Nephron progenitor cell (in vitro differentiated cells): ENCODE measurements at regions not wholly inside any gene's neighbourhood (a gene's known extent, or its start where the extent isn't known, plus 50 kb on each side); places are given as distances from the start of the nearest gene placed in this dataset.

Source experiments
- DNase-seq: peaks from one replicate; pipeline ENCODE4 v3.0.0; 2021
- H3K27ac Mint-ChIP-seq: 2 replicates; pipeline ENCODE4 v1.8.0; 2021; ENCODE audit warnings: mild to moderate bottlenecking, moderate library complexity, mixed read lengths
- H3K27me3 Mint-ChIP-seq: 2 replicates; pipeline ENCODE4 v1.8.0; 2021; ENCODE audit warnings: mild to moderate bottlenecking, low read depth, mixed read lengths; ENCODE audit not compliant: poor library complexity
- H3K36me3 Mint-ChIP-seq: 2 replicates; pipeline ENCODE4 v1.8.0; 2021; ENCODE audit warnings: low read depth, mixed read lengths
- H3K4me1 Mint-ChIP-seq: 2 replicates; pipeline ENCODE4 v1.8.0; 2021; ENCODE audit warnings: mixed read lengths
- H3K4me3 Mint-ChIP-seq: 2 replicates; pipeline ENCODE4 v1.8.0; 2021; ENCODE audit warnings: mild to moderate bottlenecking, moderate library complexity, mixed read lengths
- H3K9me3 Mint-ChIP-seq: 2 replicates; pipeline ENCODE4 v1.8.0; 2021; ENCODE audit warnings: mild to moderate bottlenecking, moderate library complexity, mixed read lengths
- TF ChIP-seq, protein P1 (sequence below): fragments of 200-600 bp; sonication (generic); IDR thresholded peaks from 2 replicates; pipeline ENCODE4 v1.5.0; 2021; ENCODE audit warnings: antibody characterized with exemption

DNA sequence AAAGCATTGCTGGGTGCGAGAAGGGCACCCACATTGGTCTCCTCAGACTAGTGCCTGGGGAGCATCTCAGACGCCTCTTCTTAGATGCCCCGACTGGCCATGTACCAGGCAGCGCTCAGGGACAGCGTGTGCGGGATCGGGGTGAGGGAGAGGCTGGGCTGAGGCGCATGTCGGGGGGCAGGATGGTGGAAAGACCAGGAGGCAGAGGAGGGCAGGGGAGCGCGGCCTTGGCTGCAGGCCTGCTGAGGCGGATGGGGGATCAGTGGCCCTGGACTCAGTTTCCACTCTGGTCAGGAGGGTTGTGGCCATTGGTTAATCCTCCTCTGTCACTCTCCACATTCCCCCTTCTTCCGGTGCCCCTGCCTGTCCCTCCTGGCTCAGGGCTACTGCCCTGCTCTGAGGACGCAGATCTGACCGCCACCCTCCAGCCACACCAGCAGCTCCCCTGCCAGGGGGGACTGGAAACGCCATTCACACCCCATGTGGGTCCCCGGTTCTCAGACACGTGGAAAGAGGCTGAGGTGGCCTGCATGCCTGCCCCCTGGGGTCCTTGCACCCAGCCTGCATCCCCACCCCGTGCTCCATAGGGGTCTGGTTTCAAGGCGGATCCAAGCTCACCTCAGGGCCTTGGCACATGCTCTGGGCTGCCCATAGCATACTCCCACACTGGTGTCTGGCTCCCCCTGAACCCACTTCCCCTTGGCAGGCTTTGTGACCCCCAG, 105.9 kb downstream of the CPZ start:
- Mint-ChIP-seq H3K4me1 (peaks cover 40% of the 10 kb centered on the region), H3K4me3 (no peak overlapping the region), H3K36me3 (no peaks in the 10 kb centered on the region), H3K27me3 (peaks cover 40% of the 10 kb centered on the region), H3K27ac (no peak overlapping the region), H3K9me3 (peaks cover 14% of the 10 kb centered on the region)
- DNase-seq, result no peak
- TF ChIP-seq, protein P1, sequence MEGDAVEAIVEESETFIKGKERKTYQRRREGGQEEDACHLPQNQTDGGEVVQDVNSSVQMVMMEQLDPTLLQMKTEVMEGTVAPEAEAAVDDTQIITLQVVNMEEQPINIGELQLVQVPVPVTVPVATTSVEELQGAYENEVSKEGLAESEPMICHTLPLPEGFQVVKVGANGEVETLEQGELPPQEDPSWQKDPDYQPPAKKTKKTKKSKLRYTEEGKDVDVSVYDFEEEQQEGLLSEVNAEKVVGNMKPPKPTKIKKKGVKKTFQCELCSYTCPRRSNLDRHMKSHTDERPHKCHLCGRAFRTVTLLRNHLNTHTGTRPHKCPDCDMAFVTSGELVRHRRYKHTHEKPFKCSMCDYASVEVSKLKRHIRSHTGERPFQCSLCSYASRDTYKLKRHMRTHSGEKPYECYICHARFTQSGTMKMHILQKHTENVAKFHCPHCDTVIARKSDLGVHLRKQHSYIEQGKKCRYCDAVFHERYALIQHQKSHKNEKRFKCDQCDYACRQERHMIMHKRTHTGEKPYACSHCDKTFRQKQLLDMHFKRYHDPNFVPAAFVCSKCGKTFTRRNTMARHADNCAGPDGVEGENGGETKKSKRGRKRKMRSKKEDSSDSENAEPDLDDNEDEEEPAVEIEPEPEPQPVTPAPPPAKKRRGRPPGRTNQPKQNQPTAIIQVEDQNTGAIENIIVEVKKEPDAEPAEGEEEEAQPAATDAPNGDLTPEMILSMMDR, result no peak

DNA sequence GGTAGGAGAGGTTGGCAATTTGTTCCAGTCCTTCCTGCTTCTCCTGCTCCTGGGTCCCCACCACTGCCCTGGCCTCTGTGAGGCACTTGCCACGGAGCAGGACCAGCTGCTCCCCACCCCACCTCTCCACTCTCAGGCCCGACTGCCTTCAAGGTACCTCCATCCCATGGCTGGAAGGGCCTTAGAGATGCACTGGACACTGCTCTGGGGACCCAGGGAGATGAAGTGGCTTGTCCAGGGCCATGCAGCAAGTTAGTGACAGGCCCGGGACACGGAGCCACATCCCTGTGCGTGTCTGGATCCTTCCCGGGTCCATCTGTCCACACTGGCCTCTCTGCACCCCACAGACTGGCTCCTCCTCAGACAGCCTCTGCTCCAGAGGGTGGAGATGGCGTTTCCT, 105.3 kb downstream of the CPZ start:
- Mint-ChIP-seq H3K4me3 (no peak overlapping the region), H3K4me1 (peaks cover 34% of the 10 kb centered on the region), H3K9me3 (peaks cover 19% of the 10 kb centered on the region), H3K27ac (no peak overlapping the region), H3K27me3 (peaks cover 47% of the 10 kb centered on the region), H3K36me3 (no peaks in the 10 kb centered on the region)
- no peak for DNase-seq
- TF ChIP-seq, protein P1, result no peak

DNA sequence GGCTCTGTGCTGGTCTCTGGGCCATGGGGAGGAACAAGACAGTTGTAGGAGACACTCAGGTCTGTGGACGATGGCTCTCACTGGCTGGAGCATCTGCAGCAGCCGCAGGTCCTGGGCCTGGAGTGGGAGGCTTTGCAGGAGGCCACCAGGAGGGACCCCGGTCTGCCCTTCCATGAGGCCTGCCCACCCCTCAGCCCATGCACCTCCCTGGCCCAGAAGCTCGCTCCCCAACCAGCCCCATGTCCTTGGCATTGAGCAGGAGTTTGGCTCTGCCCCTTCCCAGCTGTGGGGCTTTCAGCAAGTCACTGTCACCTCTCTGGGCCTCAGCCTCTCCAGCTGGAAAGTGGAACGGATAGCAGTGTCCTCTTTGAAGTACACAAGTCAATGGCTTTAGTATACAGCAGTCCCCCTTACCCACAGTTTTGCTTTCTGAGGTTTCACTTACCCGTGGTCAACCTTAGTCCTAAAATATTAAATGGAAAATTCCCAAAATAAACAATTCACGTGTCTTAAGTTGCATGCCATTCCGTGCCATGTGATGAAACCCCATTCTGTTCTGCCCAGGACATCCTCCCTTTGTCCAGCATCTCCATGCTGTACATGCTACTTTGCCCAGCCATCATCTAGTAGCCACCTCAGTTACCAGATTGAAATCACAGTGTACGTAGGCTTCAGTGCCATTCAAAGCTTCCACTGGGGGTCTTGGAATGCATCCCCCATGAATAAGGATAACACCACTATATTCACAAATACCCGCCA, 104.0 kb downstream of the CPZ start:
- peaks cover 20% of the 10 kb centered on the region for H3K9me3 Mint-ChIP-seq
- no peak for DNase-seq
- no peak overlapping the region for H3K27ac Mint-ChIP-seq
- no peaks in the 10 kb centered on the region for H3K36me3 Mint-ChIP-seq
- peaks cover 21% of the 10 kb centered on the region for H3K4me1 Mint-ChIP-seq
- H3K27me3 Mint-ChIP-seq, result peaks cover 48% of the 10 kb centered on the region
- TF ChIP-seq, protein P1, result no peak
- H3K4me3 Mint-ChIP-seq, result no peak overlapping the region

DNA sequence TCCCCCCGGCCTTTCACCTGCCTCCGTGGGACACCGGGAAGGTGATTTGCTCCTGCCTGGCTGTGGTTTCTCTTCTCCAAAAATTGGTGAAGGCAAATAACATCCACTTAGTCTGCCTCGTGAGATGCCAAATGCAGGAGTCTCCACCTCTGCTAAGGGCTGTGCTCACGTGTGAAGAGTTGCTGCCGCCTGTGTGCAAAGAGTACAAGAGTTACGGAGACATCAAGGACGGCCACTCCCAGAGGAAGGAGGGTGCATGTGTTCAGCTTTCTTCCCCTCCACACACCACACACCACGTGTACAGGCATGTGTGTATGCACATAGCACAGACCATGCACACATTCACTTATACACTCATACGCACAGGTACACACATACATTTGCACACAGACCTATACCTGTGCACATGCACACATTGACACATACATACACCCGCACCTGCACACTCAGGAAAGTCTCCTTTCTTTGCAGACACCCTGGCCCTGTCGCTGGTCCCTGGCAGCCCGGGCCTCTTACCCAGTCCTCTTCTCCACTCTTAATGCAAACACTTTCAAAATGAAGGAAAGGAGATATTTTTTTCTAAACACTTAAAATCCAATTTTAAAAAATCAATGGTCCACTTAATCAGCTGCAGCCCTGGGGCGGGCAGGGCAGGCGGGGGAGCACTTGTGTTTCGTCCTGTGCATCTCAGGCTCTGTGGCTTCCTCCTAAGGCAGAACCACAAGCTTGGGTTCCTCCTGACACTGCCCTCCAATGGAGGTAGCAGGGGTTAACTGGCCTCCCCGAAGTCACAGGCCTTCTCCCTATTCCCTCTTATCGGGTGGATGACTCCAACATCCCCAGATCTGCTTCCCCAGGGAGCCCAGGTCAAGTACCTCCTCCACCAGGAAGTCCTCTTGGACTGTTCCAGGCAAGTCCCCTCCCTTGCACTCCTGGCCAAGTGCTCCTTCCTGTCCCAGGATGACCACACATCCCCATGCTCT, 103.0 kb downstream of the CPZ start:
- Mint-ChIP-seq H3K27ac (no peak overlapping the region), H3K4me3 (no peak overlapping the region), H3K4me1 (peaks cover 14% of the 10 kb centered on the region), H3K36me3 (no peaks in the 10 kb centered on the region), H3K27me3 (peaks cover 49% of the 10 kb centered on the region), H3K9me3 (peaks cover 20% of the 10 kb centered on the region)
- TF ChIP-seq, protein P1, result no peak
- no peak for DNase-seq

DNA sequence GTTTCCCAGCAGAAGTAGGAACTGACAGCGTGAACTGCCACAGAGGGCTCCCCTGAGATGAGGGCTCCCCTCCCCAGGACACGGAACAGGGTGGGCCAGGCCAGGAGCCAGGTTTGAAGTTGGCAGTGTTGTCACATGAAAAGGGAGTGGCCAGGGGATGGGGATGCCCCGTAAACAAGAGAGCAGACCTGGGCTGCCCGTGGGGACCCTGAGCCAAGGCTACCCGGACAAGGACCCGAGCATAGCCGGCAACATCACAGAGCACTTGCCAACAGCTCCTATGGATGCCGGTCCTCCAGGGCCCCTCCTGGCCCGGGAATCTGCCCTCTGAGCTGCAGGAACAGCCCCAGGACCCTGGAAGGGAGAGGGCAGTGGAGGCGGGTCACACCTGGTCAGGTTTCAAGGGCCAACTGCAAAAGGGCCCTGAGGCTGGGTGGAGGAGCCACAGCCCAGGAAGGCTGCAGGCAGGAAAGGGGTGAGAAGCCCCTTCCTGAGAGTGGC, 102.1 kb downstream of the CPZ start:
- peaks cover 57% of the 10 kb centered on the region for H3K27me3 Mint-ChIP-seq
- H3K9me3 Mint-ChIP-seq, result peaks cover 20% of the 10 kb centered on the region
- H3K27ac Mint-ChIP-seq, result no peak overlapping the region
- DNase-seq, result no peak
- TF ChIP-seq, protein P1, result no peak
- H3K4me3 Mint-ChIP-seq, result no peak overlapping the region
- no peaks in the 10 kb centered on the region for H3K36me3 Mint-ChIP-seq
- H3K4me1 Mint-ChIP-seq, result peaks cover 8% of the 10 kb centered on the region
